Lower leg skin (tissue), 3 donors: ENCODE measurements at regions not wholly inside any gene's neighbourhood (a gene's known extent, or its start where the extent isn't known, plus 50 kb on each side); places are given as distances from the start of the nearest gene placed in this dataset.

Experiments used
- POLR2A ChIP-seq, 2 donors: fragments of 450-650 bp; IDR thresholded peaks; one replicate each; pipeline ENCODE4 v1.6.1; 2016 to 2017; ENCODE audit warnings: antibody characterized with exemption in 2 of 2, mild to moderate bottlenecking in 1 of 2, moderate library complexity in 1 of 2
- TF ChIP-seq, protein P1 (sequence below), 3 donors: fragments of 450-650 bp; IDR thresholded peaks; one replicate each; pipeline ENCODE4 v1.5.1; 2016; ENCODE audit warnings: antibody characterized with exemption in 3 of 3, mild to moderate bottlenecking in 3 of 3, moderate library complexity in 2 of 3

DNA sequence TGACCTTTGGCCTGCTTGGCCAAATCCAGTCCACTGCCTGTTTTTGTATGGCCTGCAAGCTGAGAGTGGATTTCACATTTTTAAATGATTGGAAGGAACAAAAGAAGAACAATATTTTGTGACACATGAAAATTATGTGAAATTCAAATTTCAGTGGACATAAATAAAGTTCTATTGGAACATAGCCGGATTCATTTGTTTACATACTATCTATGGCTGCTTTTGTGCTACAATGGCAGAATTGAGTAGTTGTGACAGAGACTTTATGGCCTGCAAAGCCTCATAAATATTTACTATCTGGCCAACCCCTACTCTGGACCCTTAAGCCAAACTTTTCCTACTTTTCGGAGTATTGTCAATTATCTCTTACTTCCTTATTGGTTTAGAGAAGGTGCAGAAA, 66.6 kb upstream of the IPO9 start:
- TF ChIP-seq, protein P1, sequence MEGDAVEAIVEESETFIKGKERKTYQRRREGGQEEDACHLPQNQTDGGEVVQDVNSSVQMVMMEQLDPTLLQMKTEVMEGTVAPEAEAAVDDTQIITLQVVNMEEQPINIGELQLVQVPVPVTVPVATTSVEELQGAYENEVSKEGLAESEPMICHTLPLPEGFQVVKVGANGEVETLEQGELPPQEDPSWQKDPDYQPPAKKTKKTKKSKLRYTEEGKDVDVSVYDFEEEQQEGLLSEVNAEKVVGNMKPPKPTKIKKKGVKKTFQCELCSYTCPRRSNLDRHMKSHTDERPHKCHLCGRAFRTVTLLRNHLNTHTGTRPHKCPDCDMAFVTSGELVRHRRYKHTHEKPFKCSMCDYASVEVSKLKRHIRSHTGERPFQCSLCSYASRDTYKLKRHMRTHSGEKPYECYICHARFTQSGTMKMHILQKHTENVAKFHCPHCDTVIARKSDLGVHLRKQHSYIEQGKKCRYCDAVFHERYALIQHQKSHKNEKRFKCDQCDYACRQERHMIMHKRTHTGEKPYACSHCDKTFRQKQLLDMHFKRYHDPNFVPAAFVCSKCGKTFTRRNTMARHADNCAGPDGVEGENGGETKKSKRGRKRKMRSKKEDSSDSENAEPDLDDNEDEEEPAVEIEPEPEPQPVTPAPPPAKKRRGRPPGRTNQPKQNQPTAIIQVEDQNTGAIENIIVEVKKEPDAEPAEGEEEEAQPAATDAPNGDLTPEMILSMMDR (IDR thresholded peaks at IDR 0.05): no peak
- TF ChIP-seq POLR2A (IDR thresholded peaks at IDR 0.05): no peak
